ENCODE measurements at regions not wholly inside any gene's neighbourhood (a gene's known extent, or its start where the extent isn't known, plus 50 kb on each side); places are given as distances from the start of the nearest gene placed in this dataset.

- TF ChIP-seq, protein P1, sequence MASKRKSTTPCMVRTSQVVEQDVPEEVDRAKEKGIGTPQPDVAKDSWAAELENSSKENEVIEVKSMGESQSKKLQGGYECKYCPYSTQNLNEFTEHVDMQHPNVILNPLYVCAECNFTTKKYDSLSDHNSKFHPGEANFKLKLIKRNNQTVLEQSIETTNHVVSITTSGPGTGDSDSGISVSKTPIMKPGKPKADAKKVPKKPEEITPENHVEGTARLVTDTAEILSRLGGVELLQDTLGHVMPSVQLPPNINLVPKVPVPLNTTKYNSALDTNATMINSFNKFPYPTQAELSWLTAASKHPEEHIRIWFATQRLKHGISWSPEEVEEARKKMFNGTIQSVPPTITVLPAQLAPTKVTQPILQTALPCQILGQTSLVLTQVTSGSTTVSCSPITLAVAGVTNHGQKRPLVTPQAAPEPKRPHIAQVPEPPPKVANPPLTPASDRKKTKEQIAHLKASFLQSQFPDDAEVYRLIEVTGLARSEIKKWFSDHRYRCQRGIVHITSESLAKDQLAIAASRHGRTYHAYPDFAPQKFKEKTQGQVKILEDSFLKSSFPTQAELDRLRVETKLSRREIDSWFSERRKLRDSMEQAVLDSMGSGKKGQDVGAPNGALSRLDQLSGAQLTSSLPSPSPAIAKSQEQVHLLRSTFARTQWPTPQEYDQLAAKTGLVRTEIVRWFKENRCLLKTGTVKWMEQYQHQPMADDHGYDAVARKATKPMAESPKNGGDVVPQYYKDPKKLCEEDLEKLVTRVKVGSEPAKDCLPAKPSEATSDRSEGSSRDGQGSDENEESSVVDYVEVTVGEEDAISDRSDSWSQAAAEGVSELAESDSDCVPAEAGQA (IDR thresholded peaks at IDR 0.05; ENCODE audit: low read depth), result no peak
- TF ChIP-seq, protein P1 (CRISPR knock-in tag; IDR thresholded peaks at IDR 0.05; ENCODE audit: borderline replicate concordance), result no peak
- no peak for TF ChIP-seq FOXA1 (IDR thresholded peaks at IDR 0.05)
- peak; percentile 91 for TF ChIP-seq FOXA1 (CRISPR knock-in tag; IDR thresholded peaks at IDR 0.05)
- peak; percentile 86 for TF ChIP-seq EHMT2 (IDR thresholded peaks at IDR 0.05; ENCODE audit: borderline replicate concordance, low read depth, low read length)
- TF ChIP-seq ZFY (CRISPR knock-in tag; IDR thresholded peaks at IDR 0.05), result no peak
- TF ChIP-seq HNF4G (IDR thresholded peaks at IDR 0.05; ENCODE audit: borderline replicate concordance, low read depth, low read length), result no peak
- no peak for TF ChIP-seq HNF4G (CRISPR knock-in tag; IDR thresholded peaks at IDR 0.05; ENCODE audit: borderline replicate concordance, low read depth)
- no peak for TF ChIP-seq MTERF4 (CRISPR knock-in tag; IDR thresholded peaks at IDR 0.05)
- TF ChIP-seq WIZ (CRISPR knock-in tag; IDR thresholded peaks at IDR 0.05), result 0 out of 2 replicates have a peak, but pooled peaks have one; percentile 6
- TF ChIP-seq BCL6 (CRISPR knock-in tag; IDR thresholded peaks at IDR 0.05), result peak; percentile 91
- TF ChIP-seq FOXK1 (CRISPR knock-in tag; IDR thresholded peaks at IDR 0.05; ENCODE audit: borderline replicate concordance, low read depth), result peak; percentile 25; the same call in 1 of the 2 replicates
- TF ChIP-seq SMAD3 (CRISPR knock-in tag; IDR thresholded peaks at IDR 0.05), result no peak
- peak; percentile 66 for TF ChIP-seq STAG1 (CRISPR knock-in tag; IDR thresholded peaks at IDR 0.05)
- peak; percentile 18; the same call in 1 of the 2 replicates for TF ChIP-seq GABPB1 (CRISPR knock-in tag; IDR thresholded peaks at IDR 0.05)
- 0 out of 2 replicates have a peak, but pooled peaks have one; percentile 17 for TF ChIP-seq ZNF275 (CRISPR knock-in tag; IDR thresholded peaks at IDR 0.05; ENCODE audit: borderline replicate concordance)
- TF ChIP-seq ZNF574 (CRISPR knock-in tag; IDR thresholded peaks at IDR 0.05), result peak; percentile 59; the same call in 1 of the 2 replicates
- 0 out of 2 replicates have a peak, but pooled peaks have one; percentile 10 for TF ChIP-seq ZNF3 (CRISPR knock-in tag; IDR thresholded peaks at IDR 0.05)
- TF ChIP-seq ZNF724P (CRISPR knock-in tag; IDR thresholded peaks at IDR 0.05; ENCODE audit: borderline replicate concordance), result no peak
- no peak for TF ChIP-seq SIX1 (CRISPR knock-in tag; IDR thresholded peaks at IDR 0.05; ENCODE audit: borderline replicate concordance)
- no peak for TF ChIP-seq SYNCRIP (IDR thresholded peaks at IDR 0.05; ENCODE audit: insufficient read depth, low read depth, low read length)
- no peak for TF ChIP-seq KAT2B (IDR thresholded peaks at IDR 0.05; ENCODE audit: borderline replicate concordance, low read depth, low read length)
Measured at GRCh38 chr12:118714051-118714460, 267.3 kb upstream of the SRRM4 start (continued).
